HG03159 (cell line): ENCODE measurements at regions not wholly inside any gene's neighbourhood (a gene's known extent, or its start where the extent isn't known, plus 50 kb on each side); places are given as distances from the start of the nearest gene placed in this dataset.
"Not testable (repeated sequence)": the region's sequence is repeated elsewhere in the genome, so short reads cannot be mapped to it uniquely, and the experiment has no call there.

Experiments used
- ATAC-seq: cut with Tn5 transposase; IDR thresholded peaks from one replicate; pipeline ENCODE4 v1.9.1; 2021; ENCODE audit warnings: mild to moderate bottlenecking, moderate library complexity; ENCODE audit not compliant: unreplicated experiment

GRCh38 chr1:143784239-143784882 is 187.4 kb downstream of the FAM72C start:
- ATAC-seq: not testable (repeated sequence)

GRCh38 chr1:143778178-143778577 is 193.6 kb downstream of the FAM72C start:
- ATAC-seq: not testable (repeated sequence)

DNA sequence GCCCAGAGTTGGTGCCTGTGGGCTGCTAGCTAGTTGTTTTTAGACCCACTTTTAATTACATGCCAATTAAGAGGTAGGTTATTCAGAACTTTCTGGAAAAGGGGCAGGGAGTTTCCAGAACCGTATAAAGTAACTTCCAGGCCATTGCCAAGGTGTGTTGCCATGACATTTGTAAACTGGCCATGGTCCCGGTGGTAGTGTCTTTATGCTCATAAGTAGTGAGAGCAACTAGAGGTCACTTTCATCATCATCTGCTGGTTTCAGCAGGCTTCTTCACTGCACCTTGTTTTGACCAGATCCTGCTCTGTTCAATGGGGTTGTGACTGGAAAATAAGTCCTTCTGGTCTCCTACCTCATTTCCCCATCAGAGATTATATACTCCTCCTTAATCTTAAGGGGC is 207.0 kb downstream of the FAM72C start:
- ATAC-seq: not testable (repeated sequence)

DNA sequence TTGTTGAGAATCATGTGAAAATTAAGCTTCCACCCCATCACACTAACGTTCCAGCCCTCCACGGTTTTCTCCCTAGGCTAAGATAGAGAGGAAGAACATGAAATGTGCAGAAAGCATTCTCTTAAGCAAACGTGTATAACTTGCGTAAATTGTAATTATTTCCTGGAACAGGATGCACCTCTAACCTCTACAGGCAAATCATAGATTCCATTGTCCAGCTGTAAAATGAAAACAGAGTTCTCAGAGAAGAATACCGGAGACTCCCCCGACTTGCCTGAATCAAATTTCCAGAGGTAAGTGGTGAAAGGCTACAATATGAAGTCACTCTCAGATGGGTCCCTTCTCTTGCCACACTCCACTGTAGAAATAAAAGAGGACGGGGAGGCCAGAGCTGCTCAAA is 211.4 kb downstream of the FAM72C start:
- not testable (repeated sequence) for ATAC-seq

GRCh38 chr1:143755961-143756360 is 215.8 kb downstream of the FAM72C start:
- not testable (repeated sequence) for ATAC-seq

DNA sequence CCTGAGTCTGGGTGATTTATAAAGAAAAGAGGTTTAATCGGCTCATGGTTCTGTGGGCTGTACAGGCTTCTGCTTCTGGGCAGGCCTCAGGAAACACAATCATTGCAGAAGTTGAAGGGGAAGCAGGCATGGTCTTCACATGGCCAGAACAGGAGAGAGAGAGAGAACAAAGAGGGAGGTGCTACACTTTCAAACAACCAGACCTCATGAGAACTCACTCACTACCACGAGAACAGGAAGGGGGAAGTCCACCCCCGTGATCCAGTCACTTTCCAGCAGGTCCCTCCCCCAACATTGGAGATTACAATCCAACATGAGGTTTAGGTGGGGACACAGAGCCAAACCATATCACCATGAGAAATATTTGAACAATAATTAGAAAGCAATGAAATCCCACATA is 222.9 kb downstream of the FAM72C start:
- ATAC-seq: no peak

DNA sequence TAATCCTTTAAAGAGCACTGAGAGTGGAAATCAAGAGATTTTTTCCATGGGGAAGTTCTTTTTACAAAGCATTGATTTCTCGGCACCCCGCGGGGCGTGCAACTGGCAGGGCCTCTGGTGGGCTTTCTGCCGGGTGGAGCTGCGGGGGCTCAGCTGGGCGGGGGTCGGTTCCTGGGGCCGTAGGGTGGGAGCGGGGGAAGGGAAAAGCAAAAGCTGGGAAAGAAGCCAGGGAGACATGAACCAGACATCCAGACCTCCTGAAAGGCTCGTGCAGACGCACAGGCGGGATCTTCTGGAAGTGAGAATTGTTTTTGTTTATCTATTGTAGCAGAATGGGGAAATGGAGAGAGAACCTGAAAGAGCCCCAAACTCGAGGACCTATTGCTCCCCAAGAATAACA is 235.2 kb downstream of the FAM72C start:
- no peak for ATAC-seq

DNA sequence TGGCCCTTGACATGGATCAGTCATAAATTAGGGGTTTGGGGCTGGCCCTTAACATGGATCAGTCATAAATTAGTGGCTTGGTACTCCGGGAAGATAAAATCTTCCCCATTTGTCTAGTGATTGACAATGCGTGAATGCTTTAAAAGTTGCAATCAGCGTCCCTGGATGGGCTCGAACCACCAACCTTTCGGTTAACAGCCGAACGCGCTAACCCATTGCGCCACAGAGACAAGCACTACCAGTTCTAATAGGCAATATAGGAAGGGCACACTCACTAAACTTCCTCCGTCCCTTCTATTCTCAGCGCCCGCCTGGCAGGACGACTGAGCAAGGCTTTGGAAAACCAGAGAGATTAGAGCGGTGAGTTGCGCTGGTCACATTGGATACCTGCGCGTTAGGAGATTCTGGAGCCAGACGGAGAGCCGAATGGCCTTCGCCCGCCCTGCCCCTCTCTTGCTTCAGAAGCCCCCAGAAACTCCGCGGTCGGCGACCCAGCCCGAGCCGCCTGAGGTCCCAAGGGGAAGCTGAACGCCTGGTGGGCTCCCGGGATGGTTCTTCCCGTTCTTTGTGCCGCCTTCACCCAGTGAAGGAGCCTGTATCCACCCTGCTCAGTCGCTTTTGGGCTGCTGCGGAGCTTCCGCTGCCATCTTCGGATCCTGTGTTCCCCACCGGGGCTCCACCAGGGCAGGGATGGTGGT is 235.9 kb downstream of the FAM72C start:
- no peak for ATAC-seq

GRCh38 chr1:143734261-143734660 is 237.5 kb downstream of the FAM72C start:
- ATAC-seq: not testable (repeated sequence)

- not testable (repeated sequence) for ATAC-seq
Measured at GRCh38 chr1:143730890-143731289, 240.9 kb downstream of the FAM72C start.

DNA sequence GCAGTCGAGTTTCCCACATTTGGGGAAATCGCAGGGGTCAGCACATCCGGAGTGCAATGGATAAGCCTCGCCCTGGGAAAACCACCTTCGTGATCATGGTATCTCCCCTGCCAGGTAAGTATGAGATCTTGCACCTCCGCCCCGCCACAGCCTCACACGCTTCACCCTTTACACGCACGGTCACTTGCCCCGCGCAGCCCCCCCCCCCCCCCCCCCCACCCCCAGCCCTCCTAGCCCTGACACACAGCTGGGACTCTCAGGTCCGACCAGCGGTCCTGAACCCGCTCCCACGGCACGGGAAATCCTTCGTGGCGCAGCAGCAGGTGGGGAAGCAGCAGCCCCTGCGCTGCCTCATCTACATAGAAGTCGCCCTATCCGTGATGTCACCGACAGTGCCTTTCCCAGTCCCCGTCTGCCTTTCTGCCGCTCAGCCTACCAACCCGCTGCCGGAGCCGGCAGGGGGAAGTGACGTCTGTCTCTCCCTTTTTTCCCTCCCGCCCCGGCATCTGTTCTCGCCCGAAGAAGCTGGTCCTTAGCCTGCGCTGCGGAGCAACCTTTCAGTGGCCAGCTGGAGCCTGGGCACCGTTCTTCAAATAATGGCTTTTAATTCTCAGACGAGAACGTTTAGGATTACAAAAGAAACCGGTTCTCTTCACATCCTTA is 242.2 kb downstream of the FAM72C start:
- peak; percentile 66 for ATAC-seq

DNA sequence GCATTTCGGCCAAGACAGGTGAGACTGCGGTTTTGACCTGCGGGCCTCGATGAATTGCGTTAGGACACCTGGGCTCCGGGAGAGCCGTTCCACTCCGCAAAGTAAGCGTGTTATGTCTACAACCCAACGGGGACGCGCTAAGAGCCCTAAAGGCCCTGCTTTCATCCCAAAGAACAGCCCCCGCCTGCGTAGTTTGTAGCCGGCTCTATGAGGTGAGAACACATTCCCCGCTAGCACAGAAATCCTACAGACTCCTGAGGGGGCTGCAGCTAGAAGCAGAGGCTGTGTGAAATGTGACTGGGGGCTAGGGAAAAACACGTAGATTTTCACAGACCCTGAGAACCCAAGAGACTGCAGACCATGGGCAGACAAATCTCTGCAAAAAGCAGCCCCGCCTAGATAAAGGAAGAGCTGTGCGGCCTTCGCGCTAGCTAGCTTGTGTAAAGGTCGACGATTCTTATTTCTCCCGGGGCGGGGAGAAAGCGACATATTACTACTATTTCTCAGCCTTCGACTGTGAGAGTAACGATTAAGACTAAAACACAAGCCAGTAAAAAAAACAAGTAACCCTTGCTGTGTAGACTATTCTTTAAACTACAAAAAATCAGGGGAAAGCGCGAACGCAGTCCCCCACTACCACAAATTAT is 242.9 kb downstream of the FAM72C start:
- peak; percentile 88 for ATAC-seq

GRCh38 chr1:143727263-143727662 is 244.5 kb downstream of the FAM72C start:
- ATAC-seq: no peak

DNA sequence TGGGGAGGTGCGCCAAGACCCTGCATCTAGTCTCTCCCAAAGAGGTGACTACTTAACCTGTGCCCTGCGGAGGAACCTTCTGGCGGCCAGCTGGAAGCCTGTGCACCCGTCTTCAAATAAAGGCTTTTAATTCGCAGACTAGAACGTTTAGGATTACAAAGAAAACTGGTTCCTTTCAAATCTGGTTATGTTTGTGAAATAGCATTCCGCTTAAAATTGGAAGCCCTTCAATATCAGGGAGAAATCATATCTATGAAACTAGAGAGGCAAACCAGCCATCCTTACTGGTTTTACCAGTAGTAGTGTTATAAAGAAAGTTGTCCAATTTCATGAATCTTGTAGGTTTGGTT is 250.8 kb downstream of the FAM72C start:
- ATAC-seq: no peak

- ATAC-seq: no peak
Measured at GRCh38 chr1:143720087-143721023, 251.4 kb downstream of the FAM72C start.

DNA sequence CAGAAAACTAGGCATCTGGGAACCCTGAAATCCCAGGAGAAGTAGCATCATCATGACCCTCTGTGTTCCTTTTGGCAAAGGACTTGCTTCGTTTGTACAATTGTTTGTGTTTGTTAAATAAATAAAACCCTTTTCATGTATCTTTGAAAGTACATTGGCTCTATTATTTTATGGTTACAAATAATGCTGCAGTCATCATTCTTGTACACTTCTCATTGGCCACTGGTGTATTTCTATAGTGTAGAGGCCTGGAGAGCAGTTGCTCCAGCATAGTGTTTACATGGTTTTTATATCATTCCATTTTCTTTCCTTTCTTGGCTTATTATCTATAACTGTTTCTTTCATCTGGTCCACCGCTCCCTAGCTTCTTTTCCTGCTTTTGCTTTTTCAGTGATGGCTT is 253.3 kb downstream of the FAM72C start:
- ATAC-seq: no peak

DNA sequence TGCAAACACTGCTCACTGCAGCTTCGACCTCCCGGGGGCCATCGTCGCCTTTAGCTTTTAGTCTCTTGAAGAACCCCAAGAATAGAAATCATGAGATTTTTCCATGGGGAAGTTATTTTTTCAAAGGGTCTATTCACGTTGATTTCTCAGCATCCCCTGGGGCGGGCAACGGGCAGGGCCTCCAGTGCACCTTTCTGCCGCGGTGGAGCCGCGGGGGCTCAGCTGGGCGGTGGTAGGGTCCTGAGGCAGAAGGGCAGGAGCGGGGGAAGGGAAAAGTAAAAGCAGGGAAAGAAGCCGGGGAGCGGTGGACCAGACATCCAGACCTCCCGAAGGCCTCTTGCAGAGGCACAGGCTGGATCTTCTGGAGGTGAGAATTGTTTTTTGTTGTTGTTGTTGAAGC is 253.8 kb downstream of the FAM72C start:
- ATAC-seq: no peak

DNA sequence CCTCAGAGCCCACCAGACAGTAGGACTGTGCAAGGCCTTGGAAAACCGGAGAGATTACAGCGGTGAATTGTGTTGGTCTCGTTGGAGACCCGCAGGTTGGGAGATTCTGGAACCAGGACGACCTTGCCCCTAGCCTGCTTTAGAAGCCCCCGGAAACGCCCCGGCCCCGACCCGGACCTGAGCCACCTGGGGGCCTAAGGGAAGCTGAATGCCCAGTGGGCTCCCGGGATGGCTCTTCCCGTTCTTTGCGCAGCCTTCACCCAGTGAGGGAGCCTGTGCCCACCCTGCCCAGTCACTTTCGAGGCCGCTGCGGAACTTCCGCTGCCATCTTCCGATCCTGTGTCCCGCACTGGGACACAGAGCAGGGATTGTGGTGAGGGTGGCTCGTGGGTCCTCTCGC is 254.4 kb downstream of the FAM72C start:
- ATAC-seq: no peak

DNA sequence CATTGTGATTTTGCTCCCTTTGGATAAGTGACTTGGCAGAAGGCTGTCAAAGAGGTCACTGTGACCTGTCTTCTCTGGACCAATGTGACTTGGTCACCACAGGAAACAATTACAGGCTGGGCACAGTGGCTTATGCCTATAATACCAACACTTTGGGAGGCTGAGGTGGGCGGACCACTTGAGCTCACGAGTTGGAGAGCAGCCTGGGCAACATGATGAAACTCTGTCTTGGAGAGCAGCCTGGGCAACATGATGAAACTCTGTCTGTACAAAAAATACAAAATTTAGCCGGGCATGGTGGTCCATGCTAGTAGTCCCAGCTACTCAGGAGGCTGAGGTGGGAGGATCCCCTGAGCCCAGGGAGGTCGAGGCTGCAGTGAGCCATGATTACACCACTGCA is 256.9 kb downstream of the FAM72C start:
- ATAC-seq: not testable (repeated sequence)

DNA sequence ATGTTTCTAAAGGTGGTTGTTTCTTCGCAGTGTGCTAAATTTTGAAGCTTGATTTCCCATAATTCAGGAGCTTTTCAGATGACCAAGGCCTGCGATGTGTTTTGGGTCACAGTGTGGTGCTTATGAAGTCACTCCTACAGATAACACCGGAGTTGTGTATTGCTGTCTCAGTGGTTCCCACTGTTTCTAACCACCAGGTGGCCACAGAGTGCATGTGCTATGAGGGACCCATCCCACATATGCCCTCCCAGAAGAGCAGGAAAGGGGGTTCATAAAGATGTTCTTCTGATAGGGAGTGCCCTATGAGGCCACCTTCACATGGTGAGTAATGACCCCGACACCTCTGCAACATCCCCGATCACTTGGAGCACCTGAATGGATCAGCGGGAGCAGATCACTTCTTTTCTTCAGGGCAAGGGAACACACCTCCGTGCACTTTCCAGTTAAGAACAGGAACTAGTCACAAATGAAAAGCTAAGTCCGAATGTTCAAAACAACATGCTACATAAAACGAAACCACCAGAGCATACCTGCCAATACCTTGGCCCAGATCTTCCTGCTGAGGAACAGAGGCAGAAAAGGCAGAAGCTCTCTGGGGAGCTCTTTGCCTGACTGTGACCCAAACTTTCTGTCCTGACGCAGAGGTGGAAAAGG is 262.1 kb downstream of the FAM72C start:
- ATAC-seq: not testable (repeated sequence)
